KG1 (cell line): ENCODE measurements at regions not wholly inside any gene's neighbourhood (a gene's known extent, or its start where the extent isn't known, plus 50 kb on each side); places are given as distances from the start of the nearest gene placed in this dataset.
"Not testable (repeated sequence)": the region's sequence is repeated elsewhere in the genome, so short reads cannot be mapped to it uniquely, and the experiment has no call there.

Experiments used
- DNase-seq: peaks from one replicate; lab custom pipeline; 2025; lab: John Stamatoyannopoulos, UW

DNA sequence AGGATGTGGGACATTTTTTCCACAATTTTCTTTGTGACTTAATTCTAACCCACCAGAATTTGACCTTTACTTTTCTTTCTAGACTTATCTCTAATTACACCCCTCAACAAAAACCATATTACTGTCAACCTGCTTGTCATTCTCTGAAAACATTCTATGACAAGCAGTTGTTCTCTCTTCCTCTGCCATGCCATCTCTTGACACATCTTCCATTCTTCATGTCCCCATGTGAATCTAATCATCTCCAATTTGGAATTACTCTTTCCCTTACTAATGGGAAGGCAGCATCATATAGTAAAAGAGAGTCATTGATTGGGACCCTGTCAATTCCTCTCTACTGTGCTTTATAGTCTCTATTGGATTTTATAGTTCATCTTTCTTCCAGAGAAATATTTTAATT lies 61.3 kb upstream of the P2RY1 start:
- DNase-seq = no peak

DNA sequence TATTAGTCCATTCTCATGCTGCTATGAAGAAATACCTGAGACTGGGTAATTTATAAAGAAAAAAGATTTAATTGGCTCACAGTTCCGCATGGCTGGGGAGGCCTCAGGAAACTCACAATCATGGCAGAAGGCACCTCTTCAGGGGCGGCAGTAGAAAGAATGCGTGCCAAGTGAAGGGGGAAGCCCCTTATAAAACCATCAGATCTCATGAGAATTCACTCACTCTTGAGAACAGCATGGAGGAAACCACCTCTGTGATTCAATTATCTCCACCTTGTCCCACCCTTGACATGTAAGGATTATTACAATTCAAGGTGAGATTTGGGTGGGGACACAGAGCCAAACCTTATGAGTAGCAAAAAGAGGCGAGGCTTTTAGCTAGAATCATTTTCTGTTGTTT lies 60.7 kb upstream of the P2RY1 start:
- not testable (repeated sequence) for DNase-seq

- no peak for DNase-seq
These were observed 56.9 kb upstream of the P2RY1 start for GRCh38 chr3:152778022-152778421.

GRCh38 chr3:152779653-152780052 lies 55.3 kb upstream of the P2RY1 start:
- DNase-seq = no peak

DNA sequence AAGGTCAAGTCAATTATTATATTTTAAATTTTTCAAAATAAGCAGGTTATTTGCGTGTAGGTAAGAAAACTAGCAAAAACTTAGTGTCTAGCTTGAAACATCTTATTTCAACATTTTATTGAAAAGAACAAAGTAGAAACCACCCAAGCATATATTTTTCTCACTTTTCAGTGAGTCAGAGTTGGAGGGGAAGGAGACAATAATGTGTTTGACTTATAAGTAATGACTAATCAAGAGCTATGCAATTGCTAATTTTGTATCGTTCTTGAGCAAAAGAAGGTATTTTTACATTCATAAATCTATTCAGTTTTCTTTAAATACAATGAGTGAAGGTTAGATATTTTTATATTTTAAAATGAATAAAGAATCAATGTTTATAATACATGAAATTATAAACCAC lies 54.4 kb upstream of the P2RY1 start:
- DNase-seq = no peak

- no peak for DNase-seq
These were observed 49.9 kb upstream of the P2RY1 start for GRCh38 chr3:152785051-152785450.
